ENCODE measurements at regions not wholly inside any gene's neighbourhood (a gene's known extent, or its start where the extent isn't known, plus 50 kb on each side); places are given as distances from the start of the nearest gene placed in this dataset.

DNA sequence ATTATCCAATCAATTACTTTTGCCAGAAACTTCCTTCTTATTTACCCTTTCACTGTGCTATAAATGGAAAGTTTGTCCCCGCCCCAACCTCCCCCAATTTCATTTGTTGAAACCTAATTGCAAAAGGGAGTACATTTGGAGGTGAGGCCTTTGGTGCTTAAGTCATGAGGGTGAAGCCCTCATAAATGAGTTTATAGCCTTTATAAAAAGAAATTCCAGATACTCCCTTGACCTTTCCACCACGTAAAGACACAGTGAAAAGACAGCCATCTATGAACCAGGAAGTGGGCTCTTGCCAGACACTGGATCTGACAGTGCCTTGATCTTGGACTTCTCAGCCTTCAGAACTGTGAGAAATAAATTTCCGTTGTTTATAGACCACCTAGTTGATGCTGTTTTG is 82.3 kb downstream of the NUDT12 start:
- H3K9me3 ChIP-seq (replicated peaks; ENCODE audit: control insufficient read depth, insufficient read depth, low read length): no peaks in the 10 kb centered on the region
- no peaks in the 10 kb centered on the region for H3K9me1 ChIP-seq (replicated peaks; ENCODE audit: control insufficient read depth, extremely low read depth, insufficient read depth, low read length)
- DNase-seq (ENCODE audit: low read depth, low spot score) (no peak), FAIRE-seq (no peak)
- no peak overlapping the region for H2AFZ ChIP-seq (ENCODE audit: low read depth, low read length)
- H3K4me2 ChIP-seq (ENCODE audit: insufficient read depth, low read length): no peak overlapping the region
- CTCF ChIA-PET: interaction anchor here (1.3 kb wide), 1 partner anchor 248 kb away, joined by 3 read pairs; no protein-coding TSS in a partner anchor
- POLR2A ChIA-PET: no interaction called here
- H3K4me1 ChIP-seq (ENCODE audit: control insufficient read depth, extremely low read depth, insufficient read depth, low read length): no peaks in the 10 kb centered on the region
- dilution Hi-C loops (cut with MboI; ENCODE audit: extremely low pct_ligation_motif_present, low sequenced_read_pairs) (no loop called here), intact Hi-C loops (cut with micrococcal nuclease) (no loop called here)
- TF ChIP-seq JUN (IDR thresholded peaks at IDR 0.05; ENCODE audit: borderline replicate concordance, insufficient read depth, insufficient read length, low read depth) (no peak), MYC (IDR thresholded peaks at IDR 0.05; ENCODE audit: low read depth, low read length) (no peak), EZH2 (IDR thresholded peaks at IDR 0.05; ENCODE audit: borderline replicate concordance, low read depth, low read length, severe bottlenecking) (no peak), FOS (IDR thresholded peaks at IDR 0.05; ENCODE audit: borderline replicate concordance, insufficient read depth, low read length) (no peak), GATA2 (IDR thresholded peaks at IDR 0.05; ENCODE audit: insufficient read depth, insufficient read length, low read depth, low read length) (no peak)
- TF ChIP-seq, protein P1, sequence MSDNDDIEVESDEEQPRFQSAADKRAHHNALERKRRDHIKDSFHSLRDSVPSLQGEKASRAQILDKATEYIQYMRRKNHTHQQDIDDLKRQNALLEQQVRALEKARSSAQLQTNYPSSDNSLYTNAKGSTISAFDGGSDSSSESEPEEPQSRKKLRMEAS (IDR thresholded peaks at IDR 0.05; ENCODE audit: insufficient read depth, insufficient read length): no peak
- H3K79me2 ChIP-seq (ENCODE audit: control insufficient read depth, insufficient read depth, low read length): no peaks in the 10 kb centered on the region
- no peaks in the 10 kb centered on the region for H3K36me3 ChIP-seq (ENCODE audit: control insufficient read depth in 2 of 2, extremely low read depth in 1 of 2, insufficient read depth in 2 of 2, low read length in 2 of 2)
- H4K20me1 ChIP-seq (replicated peaks; ENCODE audit: control insufficient read depth, extremely low read depth, insufficient read depth, low read length): no peaks in the 10 kb centered on the region
- no peak overlapping the region for H3K9ac ChIP-seq (replicated peaks; ENCODE audit: extremely low read depth, insufficient read depth, low read length)
- H3K4me3 ChIP-seq (replicated peaks in 1 of 3; ENCODE audit: insufficient read depth in 1 of 3, low read depth in 1 of 3, low read length in 3 of 3): no peak overlapping the region
- H3K27ac ChIP-seq (ENCODE audit: insufficient read depth, low read depth, low read length): no peak overlapping the region
- BruUV-seq (replicated peaks): no TSS peak
- peaks cover 0 to 2% of the 10 kb centered on the region in 2 experiments for H3K27me3 ChIP-seq (ENCODE audit: control insufficient read depth in 2 of 2, insufficient read depth in 2 of 2, low read length in 2 of 2)

DNA sequence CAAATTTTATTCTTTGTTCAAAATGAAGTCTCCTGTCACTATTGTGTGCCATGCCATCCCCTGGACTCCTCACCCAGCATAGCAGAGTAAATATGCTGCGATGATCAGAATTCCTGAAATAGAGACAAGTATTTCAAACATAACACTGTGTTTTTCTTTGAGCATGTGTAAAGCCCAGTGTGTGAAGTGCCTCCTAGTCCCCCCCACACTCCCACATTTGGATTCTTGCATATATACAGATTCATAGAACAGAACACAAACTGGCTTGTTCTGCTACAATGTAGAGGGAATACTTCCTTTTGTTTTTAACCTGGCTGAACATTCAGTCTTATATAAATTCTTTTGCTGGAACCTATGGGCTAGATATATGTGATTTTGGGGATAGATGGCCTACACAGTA is 84.9 kb downstream of the NUDT12 start:
- H3K79me2 ChIP-seq (ENCODE audit: control insufficient read depth, insufficient read depth, low read length): no peaks in the 10 kb centered on the region
- no peak overlapping the region for H3K9ac ChIP-seq (replicated peaks; ENCODE audit: extremely low read depth, insufficient read depth, low read length)
- no peak overlapping the region for H3K4me2 ChIP-seq (ENCODE audit: insufficient read depth, low read length)
- POLR2A ChIA-PET: no interaction called here
- H3K4me1 ChIP-seq (ENCODE audit: control insufficient read depth, extremely low read depth, insufficient read depth, low read length): no peaks in the 10 kb centered on the region
- BruUV-seq (replicated peaks): no TSS peak
- TF ChIP-seq GATA2 (IDR thresholded peaks at IDR 0.05; ENCODE audit: insufficient read depth, insufficient read length, low read depth, low read length): no peak
- intact Hi-C loops (cut with micrococcal nuclease) (loop anchor here (5.0 kb wide), 2 partner anchors 340 to 700 kb away; no protein-coding TSS in a partner anchor), dilution Hi-C loops (cut with MboI; ENCODE audit: extremely low pct_ligation_motif_present, low sequenced_read_pairs) (no loop called here)
- CTCF ChIA-PET: interaction anchor here (1.1 to 9.1 kb wide), 5 partner anchors 8 to 253 kb away, joined by 3 to 248 read pairs (median 35); partner anchors contain the start of gene MACIR
- no peak for DNase-seq (ENCODE audit: low read depth, low spot score)
- no peaks in the 10 kb centered on the region for H3K9me1 ChIP-seq (replicated peaks; ENCODE audit: control insufficient read depth, extremely low read depth, insufficient read depth, low read length)
- no peak overlapping the region for H3K27ac ChIP-seq (ENCODE audit: insufficient read depth, low read depth, low read length)
- peaks cover 0 to 2% of the 10 kb centered on the region in 2 experiments for H3K27me3 ChIP-seq (ENCODE audit: control insufficient read depth in 2 of 2, insufficient read depth in 2 of 2, low read length in 2 of 2)
- FAIRE-seq: no peak
- H3K4me3 ChIP-seq (replicated peaks in 1 of 3; ENCODE audit: insufficient read depth in 1 of 3, low read depth in 1 of 3, low read length in 3 of 3): no peak overlapping the region
- no peaks in the 10 kb centered on the region for H4K20me1 ChIP-seq (replicated peaks; ENCODE audit: control insufficient read depth, extremely low read depth, insufficient read depth, low read length)
- no peaks in the 10 kb centered on the region for H3K36me3 ChIP-seq (ENCODE audit: control insufficient read depth in 2 of 2, extremely low read depth in 1 of 2, insufficient read depth in 2 of 2, low read length in 2 of 2)
- no peak overlapping the region for H2AFZ ChIP-seq (ENCODE audit: low read depth, low read length)
- H3K9me3 ChIP-seq (replicated peaks; ENCODE audit: control insufficient read depth, insufficient read depth, low read length): no peaks in the 10 kb centered on the region

All from endothelial cell of umbilical vein (primary cell).